ENCODE measurements at regions not wholly inside any gene's neighbourhood (a gene's known extent, or its start where the extent isn't known, plus 50 kb on each side); places are given as distances from the start of the nearest gene placed in this dataset.

GRCh38 chr4:171142639-171143038 is 670.6 kb upstream of the GALNTL6 start (continued):
- TF ChIP-seq ETS1 (IDR thresholded peaks at IDR 0.05) (no peak), EZH2 (IDR thresholded peaks at IDR 0.05; ENCODE audit: low read depth, unreplicated experiment) (no peak), STAT1 (IDR thresholded peaks at IDR 0.05; ENCODE audit: unreplicated experiment) (no peak), REST (IDR thresholded peaks at IDR 0.05; ENCODE audit: unreplicated experiment) (no peak), ZNF114 (CRISPR knock-in tag; IDR thresholded peaks at IDR 0.05) (no peak), CTCF (conservative IDR thresholded peaks at IDR 0.05; ENCODE audit: low read depth in 2 of 2) (no peak), NANOG (IDR thresholded peaks at IDR 0.05; ENCODE audit: borderline replicate concordance) (no peak), JUNB (IDR thresholded peaks at IDR 0.05; ENCODE audit: unreplicated experiment) (no peak), EZH2phosphoT487 (IDR thresholded peaks at IDR 0.05; ENCODE audit: unreplicated experiment) (no peak)

- H2AFZ ChIP-seq = no peak overlapping the region
- no peaks in the 10 kb centered on the region for H3K27me3 ChIP-seq (ENCODE audit: insufficient read depth)
- H3K9me2 ChIP-seq (ENCODE audit: insufficient read depth) = 0 out of 2 replicates have a peak, but pooled peaks cover 4% of the 10 kb centered on the region
- H3K36me3 ChIP-seq (ENCODE audit: insufficient read depth) = no peaks in the 10 kb centered on the region
- no peak overlapping the region for H3K4me3 Mint-ChIP-seq
- no peak overlapping the region for H3K27ac ChIP-seq (ENCODE audit: low read depth)
- no peak for ATAC-seq
- no peaks in the 10 kb centered on the region for H3K4me1 ChIP-seq (ENCODE audit: insufficient read depth)
- no peaks in the 10 kb centered on the region for H3K9me3 Mint-ChIP-seq
- no peak overlapping the region for H3K4me2 ChIP-seq
- no peaks in the 10 kb centered on the region for H3K27me3 Mint-ChIP-seq (ENCODE audit: insufficient read depth, low read depth, poor library complexity)
- H3K36me3 Mint-ChIP-seq (ENCODE audit: low read depth) = no peaks in the 10 kb centered on the region
- no peaks in the 10 kb centered on the region for H3F3A ChIP-seq (replicated peaks; ENCODE audit: low read depth)
- no peaks in the 10 kb centered on the region for H3K79me2 ChIP-seq (replicated peaks; ENCODE audit: insufficient read depth)
- no peak overlapping the region for H3K27ac Mint-ChIP-seq
- no peak for DNase-seq (ENCODE audit: low spot score)
- no peaks in the 10 kb centered on the region for H4K20me1 ChIP-seq (replicated peaks; ENCODE audit: insufficient read depth)
- no peaks in the 10 kb centered on the region for H3K4me1 Mint-ChIP-seq
- H3K4me3 ChIP-seq = no peak overlapping the region
- TF ChIP-seq STAT1 (IDR thresholded peaks at IDR 0.05; ENCODE audit: unreplicated experiment) (no peak), POLR2AphosphoS5 (IDR thresholded peaks at IDR 0.05; ENCODE audit: low read depth) (no peak), ZNF462 (CRISPR knock-in tag; IDR thresholded peaks at IDR 0.05) (no peak), NANOG (IDR thresholded peaks at IDR 0.05; ENCODE audit: borderline replicate concordance) (no peak), EZH2phosphoT487 (IDR thresholded peaks at IDR 0.05; ENCODE audit: unreplicated experiment) (no peak)
These were observed 671.2 kb upstream of the GALNTL6 start for GRCh38 chr4:171142045-171142444.

All from GM23338 (cell line).